Endothelial cell of umbilical vein (primary cell): ENCODE measurements at regions not wholly inside any gene's neighbourhood (a gene's known extent, or its start where the extent isn't known, plus 50 kb on each side); places are given as distances from the start of the nearest gene placed in this dataset.

ENCODE experiments used
- EZH2 ChIP-seq: IDR thresholded peaks from 2 replicates; pipeline ENCODE4 v1.6.1; 2012; ENCODE audit warnings: borderline replicate concordance, low read depth, mild to moderate bottlenecking, moderate library complexity, low read length, inconsistent platforms; ENCODE audit not compliant: severe bottlenecking
- POLR2A ChIP-seq: IDR thresholded peaks from 2 replicates; pipeline ENCODE4 v1.6.1; 2012; ENCODE audit warnings: low read depth, mild to moderate bottlenecking, control low read depth, low read length
- POLR2AphosphoS5 ChIP-seq: IDR thresholded peaks from 2 replicates; pipeline ENCODE4 v1.6.1; 2012; ENCODE audit warnings: low read depth, mild to moderate bottlenecking, control low read depth, low read length, moderate library complexity; ENCODE audit not compliant: insufficient read depth
- TF ChIP-seq, protein P1 (sequence below), 2 donors: IDR thresholded peaks; 1 replicate in 1 of 2; 2 replicates in 1 of 2; pipeline ENCODE4 v1.5.1; 2011; ENCODE audit warnings: low read length in 2 of 2, mild to moderate bottlenecking in 2 of 2, moderate library complexity in 2 of 2, control low read depth in 1 of 2, inconsistent platforms in 1 of 2, low read depth in 1 of 2; ENCODE audit not compliant: insufficient read depth in 1 of 2; ENCODE audit errors: extremely low read depth in 1 of 2

DNA sequence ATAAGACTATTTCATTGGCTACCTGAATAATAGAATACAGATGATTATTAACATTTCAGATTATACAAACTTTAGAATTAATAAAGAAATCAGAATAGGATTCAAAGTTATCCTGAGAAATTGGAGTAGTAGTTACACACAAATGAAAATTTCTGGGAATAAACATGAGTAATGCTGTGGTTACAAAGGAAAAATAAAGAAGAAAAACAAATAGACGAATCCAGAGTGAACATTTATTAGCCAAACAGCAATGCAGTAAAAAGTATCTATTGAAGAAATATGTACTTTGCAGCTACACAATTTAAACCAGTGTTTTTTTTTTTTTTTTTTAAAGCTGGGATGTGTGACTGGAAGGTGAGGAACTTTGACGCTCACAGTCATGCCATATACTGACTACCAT lies 1159.2 kb downstream of the TUSC7 start:
- TF ChIP-seq POLR2A (no peak), EZH2 (no peak), POLR2AphosphoS5 (no peak)
- TF ChIP-seq, protein P1, sequence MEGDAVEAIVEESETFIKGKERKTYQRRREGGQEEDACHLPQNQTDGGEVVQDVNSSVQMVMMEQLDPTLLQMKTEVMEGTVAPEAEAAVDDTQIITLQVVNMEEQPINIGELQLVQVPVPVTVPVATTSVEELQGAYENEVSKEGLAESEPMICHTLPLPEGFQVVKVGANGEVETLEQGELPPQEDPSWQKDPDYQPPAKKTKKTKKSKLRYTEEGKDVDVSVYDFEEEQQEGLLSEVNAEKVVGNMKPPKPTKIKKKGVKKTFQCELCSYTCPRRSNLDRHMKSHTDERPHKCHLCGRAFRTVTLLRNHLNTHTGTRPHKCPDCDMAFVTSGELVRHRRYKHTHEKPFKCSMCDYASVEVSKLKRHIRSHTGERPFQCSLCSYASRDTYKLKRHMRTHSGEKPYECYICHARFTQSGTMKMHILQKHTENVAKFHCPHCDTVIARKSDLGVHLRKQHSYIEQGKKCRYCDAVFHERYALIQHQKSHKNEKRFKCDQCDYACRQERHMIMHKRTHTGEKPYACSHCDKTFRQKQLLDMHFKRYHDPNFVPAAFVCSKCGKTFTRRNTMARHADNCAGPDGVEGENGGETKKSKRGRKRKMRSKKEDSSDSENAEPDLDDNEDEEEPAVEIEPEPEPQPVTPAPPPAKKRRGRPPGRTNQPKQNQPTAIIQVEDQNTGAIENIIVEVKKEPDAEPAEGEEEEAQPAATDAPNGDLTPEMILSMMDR (IDR thresholded peaks at IDR 0.05; ENCODE audit: extremely low read depth in 1 of 2, insufficient read depth in 1 of 2, low read depth in 1 of 2, low read length in 2 of 2) = no peak
